ENCODE measurements at regions not wholly inside any gene's neighbourhood (a gene's known extent, or its start where the extent isn't known, plus 50 kb on each side); places are given as distances from the start of the nearest gene placed in this dataset.

DNA sequence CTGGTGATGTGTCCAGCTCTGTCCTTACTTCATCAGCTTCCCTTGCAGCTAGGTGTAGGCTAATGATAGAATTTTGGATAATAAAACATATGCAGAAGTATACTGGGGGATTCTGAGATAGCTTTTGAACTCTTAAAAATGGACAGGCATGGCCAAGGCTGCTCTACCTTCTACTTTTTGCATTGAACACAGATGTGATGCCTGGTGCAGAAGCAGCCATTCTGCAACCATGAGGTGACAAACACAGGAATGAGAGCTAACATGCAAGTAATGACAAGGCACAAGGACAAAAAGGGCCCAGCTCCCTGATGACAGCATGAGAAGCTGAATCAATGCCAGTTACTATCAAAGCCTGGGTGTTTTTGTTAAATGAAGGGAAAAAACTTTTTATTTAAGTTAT is 686.5 kb upstream of the AUTS2 start:
- TF ChIP-seq POLR2A (IDR thresholded peaks at IDR 0.05; ENCODE audit: low read depth, low read length) (no peak), NFE2L2 (IDR thresholded peaks at IDR 0.05; ENCODE audit: low read depth, low read length) (no peak), SMC3 (IDR thresholded peaks at IDR 0.05; ENCODE audit: low read depth, low read length) (no peak), CHD1 (IDR thresholded peaks at IDR 0.05; ENCODE audit: low read depth, low read length) (no peak), RAD21 (IDR thresholded peaks at IDR 0.05; ENCODE audit: low read length) (no peak), FOS (IDR thresholded peaks at IDR 0.05; ENCODE audit: low read depth, low read length) (no peak), CEBPB (IDR thresholded peaks at IDR 0.05; ENCODE audit: low read depth, low read length) (no peak), RCOR1 (IDR thresholded peaks at IDR 0.05; ENCODE audit: insufficient replicate concordance, low read length) (no peak)
- TF ChIP-seq, protein P1, sequence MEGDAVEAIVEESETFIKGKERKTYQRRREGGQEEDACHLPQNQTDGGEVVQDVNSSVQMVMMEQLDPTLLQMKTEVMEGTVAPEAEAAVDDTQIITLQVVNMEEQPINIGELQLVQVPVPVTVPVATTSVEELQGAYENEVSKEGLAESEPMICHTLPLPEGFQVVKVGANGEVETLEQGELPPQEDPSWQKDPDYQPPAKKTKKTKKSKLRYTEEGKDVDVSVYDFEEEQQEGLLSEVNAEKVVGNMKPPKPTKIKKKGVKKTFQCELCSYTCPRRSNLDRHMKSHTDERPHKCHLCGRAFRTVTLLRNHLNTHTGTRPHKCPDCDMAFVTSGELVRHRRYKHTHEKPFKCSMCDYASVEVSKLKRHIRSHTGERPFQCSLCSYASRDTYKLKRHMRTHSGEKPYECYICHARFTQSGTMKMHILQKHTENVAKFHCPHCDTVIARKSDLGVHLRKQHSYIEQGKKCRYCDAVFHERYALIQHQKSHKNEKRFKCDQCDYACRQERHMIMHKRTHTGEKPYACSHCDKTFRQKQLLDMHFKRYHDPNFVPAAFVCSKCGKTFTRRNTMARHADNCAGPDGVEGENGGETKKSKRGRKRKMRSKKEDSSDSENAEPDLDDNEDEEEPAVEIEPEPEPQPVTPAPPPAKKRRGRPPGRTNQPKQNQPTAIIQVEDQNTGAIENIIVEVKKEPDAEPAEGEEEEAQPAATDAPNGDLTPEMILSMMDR (conservative IDR thresholded peaks at IDR 0.05; ENCODE audit: low read depth, low read length), result no peak
- TF ChIP-seq, protein P2, sequence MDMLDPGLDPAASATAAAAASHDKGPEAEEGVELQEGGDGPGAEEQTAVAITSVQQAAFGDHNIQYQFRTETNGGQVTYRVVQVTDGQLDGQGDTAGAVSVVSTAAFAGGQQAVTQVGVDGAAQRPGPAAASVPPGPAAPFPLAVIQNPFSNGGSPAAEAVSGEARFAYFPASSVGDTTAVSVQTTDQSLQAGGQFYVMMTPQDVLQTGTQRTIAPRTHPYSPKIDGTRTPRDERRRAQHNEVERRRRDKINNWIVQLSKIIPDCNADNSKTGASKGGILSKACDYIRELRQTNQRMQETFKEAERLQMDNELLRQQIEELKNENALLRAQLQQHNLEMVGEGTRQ (IDR thresholded peaks at IDR 0.05; ENCODE audit: low read depth, low read length), result no peak

Measured in IMR-90 (cell line).